Liver (tissue), 6 donors: ENCODE measurements at regions not wholly inside any gene's neighbourhood (a gene's known extent, or its start where the extent isn't known, plus 50 kb on each side); places are given as distances from the start of the nearest gene placed in this dataset.
"Not testable (repeated sequence)": the region's sequence is repeated elsewhere in the genome, so short reads cannot be mapped to it uniquely, and the experiment has no call there.

ENCODE experiments used
- DNase-seq: peaks from one replicate; pipeline ENCODE4 v3.0.0-alpha.2; 2017; ENCODE audit warnings: low spot score
- H3K27ac ChIP-seq, 2 donors: one replicate each; pipeline ENCODE4 v1.7.0; 2013; ENCODE audit warnings: inconsistent platforms in 2 of 2, low read length in 2 of 2, control low read depth in 1 of 2, low read depth in 1 of 2, mild to moderate bottlenecking in 1 of 2
- H3K27me3 ChIP-seq, 4 donors: one replicate each; pipeline versions ENCODE4 v1.6.1 to v1.7.0; 2013; ENCODE audit warnings: low read length in 3 of 4, inconsistent platforms in 1 of 4, mild to moderate bottlenecking in 1 of 4, moderate library complexity in 1 of 4; ENCODE audit not compliant: control insufficient read depth in 4 of 4, insufficient read depth in 4 of 4
- H3K36me3 ChIP-seq, 4 donors: one replicate each; pipeline versions ENCODE4 v1.6.1 to v1.7.0; 2013; ENCODE audit warnings: low read length in 3 of 4, mild to moderate bottlenecking in 3 of 4, low read depth in 1 of 4, moderate library complexity in 1 of 4; ENCODE audit not compliant: control insufficient read depth in 4 of 4, insufficient read depth in 3 of 4
- H3K4me1 ChIP-seq, 4 donors: one replicate each; pipeline versions ENCODE4 v1.6.1 to v1.7.0; 2013; ENCODE audit warnings: low read length in 3 of 4, mild to moderate bottlenecking in 3 of 4, moderate library complexity in 1 of 4; ENCODE audit not compliant: control insufficient read depth in 4 of 4, insufficient read depth in 4 of 4
- H3K4me3 ChIP-seq, 3 donors: one replicate each; pipeline versions ENCODE4 v1.6.1 to v1.7.0; 2013; ENCODE audit warnings: low read length in 3 of 3, control low read depth in 1 of 3, low read depth in 1 of 3, mild to moderate bottlenecking in 1 of 3
- H3K9ac ChIP-seq, 2 donors: one replicate each; pipeline ENCODE4 v1.7.0; 2013; ENCODE audit warnings: low read length in 2 of 2, mild to moderate bottlenecking in 2 of 2, moderate library complexity in 2 of 2, control low read depth in 1 of 2, low read depth in 1 of 2
- H3K9me3 ChIP-seq, 4 donors: one replicate each; pipeline versions ENCODE4 v1.6.1 to v1.7.0; 2013; ENCODE audit warnings: low read length in 3 of 4; ENCODE audit not compliant: control insufficient read depth in 4 of 4
- WGBS: extraction: QIAGEN DNeasy Blood & Tissue Kit; methylation state at CpG from one replicate; pipeline ENCODE4 v1.1.7; 2013; 5-methylcytosine and 5-hydroxymethylcytosine counted together
- donor health status: healthy.
- donor health status: healthy.
- donor health status: healthy.

DNA sequence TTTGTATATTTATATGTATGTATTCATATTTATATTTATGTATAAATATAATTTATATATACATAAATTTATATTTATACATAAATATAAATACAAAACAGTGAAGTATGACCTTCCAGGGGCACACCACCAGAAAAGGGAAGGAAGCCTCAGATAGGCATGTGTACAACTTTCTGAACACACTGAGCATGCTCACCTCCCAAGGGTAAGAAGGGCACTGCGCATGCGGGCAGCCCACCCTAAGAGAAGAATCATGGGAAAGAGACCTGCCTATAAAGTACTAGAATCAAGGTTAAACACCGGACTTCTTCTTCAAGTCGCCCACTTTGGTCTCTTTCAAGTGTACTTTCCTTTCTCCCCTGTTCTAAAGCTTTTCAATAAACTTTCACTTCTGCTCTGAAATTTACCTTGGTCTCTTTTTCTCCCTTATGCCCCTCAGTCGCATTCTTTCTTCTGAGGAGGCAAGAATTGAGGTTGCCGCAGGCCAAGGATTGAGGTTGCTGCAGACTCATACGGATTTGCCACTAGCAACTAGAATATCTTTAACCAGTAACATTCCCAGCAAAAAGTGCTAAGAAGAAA, 600.3 kb downstream of the RPIA start:
- no CpG with 5 or more reads among the region's 7 CpGs for WGBS
- H3K4me3 ChIP-seq, H3K9me3 ChIP-seq, H3K27ac ChIP-seq, H3K9ac ChIP-seq, H3K36me3 ChIP-seq, DNase-seq, H3K27me3 ChIP-seq, H3K4me1 ChIP-seq: not testable (repeated sequence)

- H3K27ac ChIP-seq, H3K9me3 ChIP-seq, H3K4me1 ChIP-seq, H3K4me3 ChIP-seq, H3K36me3 ChIP-seq, DNase-seq, H3K27me3 ChIP-seq, H3K9ac ChIP-seq: not testable (repeated sequence)
- WGBS = no CpG with 5 or more reads among the region's 4 CpGs
These were observed 601.9 kb downstream of the RPIA start for GRCh38 chr2:89293399-89293798.

- H3K4me3 ChIP-seq, DNase-seq, H3K9ac ChIP-seq, H3K36me3 ChIP-seq, H3K9me3 ChIP-seq, H3K4me1 ChIP-seq, H3K27me3 ChIP-seq, H3K27ac ChIP-seq: not testable (repeated sequence)
- no CpG with 5 or more reads among the region's 1 CpG for WGBS
These were observed 602.9 kb downstream of the RPIA start for GRCh38 chr2:89294335-89294734.

DNA sequence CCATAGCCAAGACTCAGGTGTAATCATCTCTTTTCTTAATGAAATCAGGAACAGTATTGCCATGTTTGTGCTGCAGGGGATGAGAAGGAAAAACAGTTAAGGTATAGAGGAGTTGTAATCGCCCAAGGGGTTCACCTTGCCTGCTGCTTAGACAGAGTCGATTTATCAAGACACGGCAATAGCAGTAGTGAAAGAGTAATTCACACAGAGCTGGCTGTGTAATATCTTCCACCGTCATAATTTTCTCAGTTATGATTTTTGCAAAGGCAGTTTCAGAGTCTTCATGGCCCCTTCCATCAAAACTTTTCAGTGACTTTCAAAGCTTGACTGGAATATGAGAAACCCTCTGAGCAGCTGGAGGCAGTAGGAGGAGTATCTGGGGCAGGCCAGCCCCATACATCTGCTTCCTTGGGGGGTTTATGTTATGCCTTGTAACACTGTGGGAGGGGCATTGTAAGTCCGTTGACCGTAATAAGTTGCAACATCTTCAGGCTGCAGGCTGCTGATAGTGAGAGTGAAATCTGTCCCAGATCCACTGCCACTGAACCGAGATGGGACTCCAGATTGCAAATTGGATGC, 605.4 kb downstream of the RPIA start:
- H3K36me3 ChIP-seq, H3K9me3 ChIP-seq, H3K9ac ChIP-seq, H3K4me3 ChIP-seq, H3K4me1 ChIP-seq, H3K27me3 ChIP-seq, H3K27ac ChIP-seq, DNase-seq: not testable (repeated sequence)
- 91% methylated on average over 1 of the region's 7 CpGs for WGBS

DNA sequence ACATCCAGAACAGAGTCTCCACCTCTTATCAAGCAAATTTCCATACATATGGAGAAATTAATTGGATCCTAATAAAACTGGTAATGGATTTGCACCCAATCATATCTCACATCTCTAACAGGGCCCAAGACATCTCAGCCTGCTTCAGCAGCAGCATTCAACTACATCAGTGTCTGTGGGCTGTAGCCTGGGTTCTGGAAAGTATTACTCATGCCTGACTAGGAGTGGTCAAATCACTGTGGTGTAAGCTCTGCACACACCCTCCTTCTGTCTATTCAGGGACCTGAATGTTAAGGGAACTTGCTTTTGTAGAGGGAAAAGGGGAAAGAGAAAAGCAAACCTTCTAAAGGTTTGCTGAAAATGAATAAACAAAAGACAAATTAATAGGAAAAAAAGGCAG, 607.7 kb downstream of the RPIA start:
- H3K9me3 ChIP-seq, H3K4me1 ChIP-seq, H3K27ac ChIP-seq, DNase-seq, H3K36me3 ChIP-seq, H3K9ac ChIP-seq, H3K4me3 ChIP-seq, H3K27me3 ChIP-seq: not testable (repeated sequence)

GRCh38 chr2:89305623-89306022, 614.1 kb downstream of the RPIA start:
- not testable (repeated sequence) for H3K36me3 ChIP-seq, H3K27me3 ChIP-seq, H3K4me3 ChIP-seq, DNase-seq, H3K4me1 ChIP-seq, H3K9ac ChIP-seq, H3K9me3 ChIP-seq, H3K27ac ChIP-seq
- WGBS = 76% methylated on average over 1 of the region's 2 CpGs

DNA sequence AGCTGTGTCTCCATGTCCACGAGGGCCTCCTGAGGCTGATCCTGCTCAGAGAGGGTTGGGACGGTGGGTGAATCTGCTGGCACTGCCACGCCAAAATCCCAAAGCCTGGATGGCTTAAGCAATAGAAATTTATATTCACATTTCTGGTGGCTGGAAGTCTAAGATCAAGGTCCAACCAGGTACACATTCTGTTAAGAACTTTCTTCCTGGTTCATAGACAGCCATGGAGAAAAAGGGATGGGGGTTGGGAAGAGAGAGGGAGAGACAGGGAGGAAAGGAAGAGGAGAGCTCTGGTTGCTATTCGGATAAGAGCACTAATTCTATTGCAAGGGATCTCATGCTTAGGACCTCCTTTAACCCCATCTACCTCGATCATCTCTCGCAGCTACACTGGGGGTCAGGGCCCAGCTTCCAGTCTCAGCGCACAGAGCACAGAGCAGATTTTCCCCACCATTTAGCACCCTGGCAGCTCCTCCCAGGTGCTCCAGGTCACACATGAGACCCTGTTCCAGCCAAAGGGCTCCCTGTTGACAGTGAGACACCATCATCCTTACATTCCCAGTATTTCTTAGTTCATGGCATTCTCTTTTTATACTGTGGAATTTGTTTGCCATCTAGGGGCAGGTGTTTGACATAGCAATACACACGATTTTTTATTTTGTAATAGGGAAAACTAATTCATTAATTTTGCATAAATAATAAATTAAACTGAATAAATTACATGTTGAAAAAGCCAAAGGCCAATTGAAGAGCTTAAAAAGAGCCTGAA, 615.6 kb downstream of the RPIA start:
- H3K36me3 ChIP-seq, H3K9ac ChIP-seq, H3K27me3 ChIP-seq, DNase-seq, H3K27ac ChIP-seq, H3K9me3 ChIP-seq, H3K4me3 ChIP-seq, H3K4me1 ChIP-seq: not testable (repeated sequence)
- WGBS = 66% methylated on average over 4 of the region's 8 CpGs

DNA sequence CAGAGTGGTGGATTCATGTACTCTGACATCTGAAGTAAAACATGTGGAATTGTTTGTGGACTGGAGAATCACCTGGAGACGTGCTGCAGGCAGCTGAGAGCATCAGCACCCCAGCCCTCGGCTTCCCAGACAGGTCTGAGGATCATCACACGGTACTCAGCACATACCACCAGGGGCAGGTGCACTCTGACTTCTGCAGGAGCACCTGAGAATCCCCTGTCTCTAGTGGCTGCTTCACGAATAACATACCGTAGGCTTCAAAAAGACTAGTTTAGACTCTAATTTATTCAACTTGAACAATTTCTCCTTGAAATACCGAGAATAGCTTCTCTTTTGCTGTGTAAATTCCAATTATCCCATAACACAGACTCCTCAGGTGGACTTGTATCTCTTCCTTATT, 627.5 kb downstream of the RPIA start:
- not testable (repeated sequence) for H3K36me3 ChIP-seq, H3K4me3 ChIP-seq, H3K27ac ChIP-seq, H3K9me3 ChIP-seq, H3K27me3 ChIP-seq, H3K4me1 ChIP-seq, H3K9ac ChIP-seq, DNase-seq
- WGBS = no CpG with 5 or more reads among the region's 6 CpGs
